Neural progenitor cell (in vitro differentiated cells): ENCODE measurements at regions not wholly inside any gene's neighbourhood (a gene's known extent, or its start where the extent isn't known, plus 50 kb on each side); places are given as distances from the start of the nearest gene placed in this dataset.
A peak's percentile ranks its signal among the peaks of the same experiment; 100 is the strongest.

Source experiments
- DNase-seq: peaks from one replicate; pipeline ENCODE4 v3.0.0-alpha.2; 2016; ENCODE audit warnings: low spot score
- H2AFZ ChIP-seq: fragments of 200-600 bp; sonication (generic); replicated peaks from 2 replicates; pipeline ENCODE4 v1.6.1; 2016; ENCODE audit warnings: antibody characterized with exemption
- H3F3A ChIP-seq: fragments of 200-600 bp; sonication (generic); 2 replicates; pipeline ENCODE4 v1.6.1; 2016; ENCODE audit warnings: antibody characterized with exemption, low read depth
- H3K27ac ChIP-seq: fragments of 200-600 bp; sonication (generic); 2 replicates; pipeline ENCODE4 v1.5.1; 2016; ENCODE audit warnings: mild to moderate bottlenecking
- H3K27me3 ChIP-seq: fragments of 200-600 bp; sonication (generic); 2 replicates; pipeline ENCODE4 v1.6.1; 2016; ENCODE audit warnings: mild to moderate bottlenecking, moderate library complexity
- H3K36me3 ChIP-seq: fragments of 200-600 bp; sonication (generic); 2 replicates; pipeline ENCODE4 v1.5.1; 2016
- H3K4me1 ChIP-seq: fragments of 200-600 bp; sonication (generic); 2 replicates; pipeline ENCODE4 v1.6.1; 2016; ENCODE audit warnings: mixed run types
- H3K4me2 ChIP-seq: fragments of 200-600 bp; sonication (generic); 2 replicates; pipeline ENCODE4 v1.6.1; 2016
- H3K4me3 ChIP-seq: fragments of 200-600 bp; sonication (generic); 2 replicates; pipeline ENCODE4 v1.5.1; 2016
- H3K79me2 ChIP-seq: fragments of 200-600 bp; sonication (generic); 2 replicates; pipeline ENCODE4 v1.6.1; 2016; ENCODE audit warnings: low read depth
- H3K9ac ChIP-seq: fragments of 200-600 bp; sonication (generic); 2 replicates; pipeline ENCODE4 v1.6.1; 2016
- H3K9me3 ChIP-seq: fragments of 200-600 bp; sonication (generic); 2 replicates; pipeline ENCODE4 v1.5.1; 2016; ENCODE audit warnings: low read depth
- H4K20me1 ChIP-seq: fragments of 200-600 bp; sonication (generic); 2 replicates; pipeline ENCODE4 v1.6.1; 2016; ENCODE audit warnings: low read depth
- H3K27ac Mint-ChIP-seq: 3 replicates; pipeline ENCODE4 v1.8.0; 2021; ENCODE audit warnings: mixed read lengths
- H3K27me3 Mint-ChIP-seq: 2 replicates; pipeline ENCODE4 v1.8.0; 2022; ENCODE audit warnings: low read depth, mild to moderate bottlenecking, inconsistent platforms, moderate library complexity, mixed read lengths; ENCODE audit not compliant: insufficient read depth
- H3K36me3 Mint-ChIP-seq: 3 replicates; pipeline ENCODE4 v1.8.0; 2021; ENCODE audit warnings: mixed read lengths
- H3K4me1 Mint-ChIP-seq: 3 replicates; pipeline ENCODE4 v1.8.0; 2021; ENCODE audit warnings: mixed read lengths
- H3K4me3 Mint-ChIP-seq: 3 replicates; pipeline ENCODE4 v1.8.0; 2021; ENCODE audit warnings: mild to moderate bottlenecking, moderate library complexity, mixed read lengths
- H3K9me3 Mint-ChIP-seq: 3 replicates; pipeline ENCODE4 v1.8.0; 2020; ENCODE audit warnings: mixed read lengths
- EZH2 ChIP-seq: fragments of 200-600 bp; sonication (generic); IDR thresholded peaks from 2 replicates; pipeline ENCODE4 v1.6.1; 2017; ENCODE audit warnings: antibody characterized with exemption, mild to moderate bottlenecking, moderate library complexity
- EZH2phosphoT487 ChIP-seq: fragments of 200-600 bp; sonication (generic); IDR thresholded peaks from 2 replicates; pipeline ENCODE4 v1.6.1; 2017; ENCODE audit warnings: antibody characterized with exemption
- TF ChIP-seq, protein P1 (sequence below): fragments of 200-600 bp; sonication (generic); IDR thresholded peaks from 2 replicates; pipeline ENCODE4 v1.5.1; 2017; ENCODE audit warnings: antibody characterized with exemption, mild to moderate bottlenecking

DNA sequence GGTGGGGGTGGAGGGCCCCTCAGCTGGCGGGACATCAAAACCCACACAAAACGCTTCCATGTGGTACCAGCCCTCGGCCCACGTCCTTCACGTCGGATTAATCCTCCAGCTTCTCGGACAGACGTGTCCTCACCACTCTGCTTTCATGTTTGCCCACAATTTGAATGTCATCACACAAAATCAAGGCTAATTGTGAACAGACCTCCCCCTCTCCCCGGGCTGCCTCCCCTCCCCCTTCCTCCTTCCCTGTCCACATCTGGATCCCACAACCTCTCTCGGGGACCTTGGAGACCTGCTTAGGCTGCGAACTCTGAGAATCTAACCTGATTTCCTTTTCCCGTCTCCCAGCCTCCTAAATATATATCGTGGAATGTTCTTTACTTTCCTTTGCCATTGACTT, 262.9 kb downstream of the MN1 start:
- Histone ChIP-seq H3K4me3 (no peak overlapping the region), H3K4me2 (no peak overlapping the region), H3K9me3 (no peaks in the 10 kb centered on the region), H2AFZ (no peak overlapping the region), H3K27ac (no peak overlapping the region), H3K9ac (no peak overlapping the region), H3K79me2 (no peaks in the 10 kb centered on the region), H3K4me1 (peaks cover 24% of the 10 kb centered on the region), H3F3A (peaks cover 17% of the 10 kb centered on the region), H3K36me3 (no peaks in the 10 kb centered on the region), H4K20me1 (no peaks in the 10 kb centered on the region), H3K27me3 (no peaks in the 10 kb centered on the region)
- no peaks in the 10 kb centered on the region for H3K9me3 Mint-ChIP-seq
- H3K4me1 Mint-ChIP-seq, result peaks cover 63% of the 10 kb centered on the region
- H3K27ac Mint-ChIP-seq, result no peak overlapping the region
- no peak overlapping the region for H3K4me3 Mint-ChIP-seq
- no peak for DNase-seq
- H3K36me3 Mint-ChIP-seq, result no peaks in the 10 kb centered on the region
- TF ChIP-seq EZH2phosphoT487 (no peak), EZH2 (no peak)
- TF ChIP-seq, protein P1, sequence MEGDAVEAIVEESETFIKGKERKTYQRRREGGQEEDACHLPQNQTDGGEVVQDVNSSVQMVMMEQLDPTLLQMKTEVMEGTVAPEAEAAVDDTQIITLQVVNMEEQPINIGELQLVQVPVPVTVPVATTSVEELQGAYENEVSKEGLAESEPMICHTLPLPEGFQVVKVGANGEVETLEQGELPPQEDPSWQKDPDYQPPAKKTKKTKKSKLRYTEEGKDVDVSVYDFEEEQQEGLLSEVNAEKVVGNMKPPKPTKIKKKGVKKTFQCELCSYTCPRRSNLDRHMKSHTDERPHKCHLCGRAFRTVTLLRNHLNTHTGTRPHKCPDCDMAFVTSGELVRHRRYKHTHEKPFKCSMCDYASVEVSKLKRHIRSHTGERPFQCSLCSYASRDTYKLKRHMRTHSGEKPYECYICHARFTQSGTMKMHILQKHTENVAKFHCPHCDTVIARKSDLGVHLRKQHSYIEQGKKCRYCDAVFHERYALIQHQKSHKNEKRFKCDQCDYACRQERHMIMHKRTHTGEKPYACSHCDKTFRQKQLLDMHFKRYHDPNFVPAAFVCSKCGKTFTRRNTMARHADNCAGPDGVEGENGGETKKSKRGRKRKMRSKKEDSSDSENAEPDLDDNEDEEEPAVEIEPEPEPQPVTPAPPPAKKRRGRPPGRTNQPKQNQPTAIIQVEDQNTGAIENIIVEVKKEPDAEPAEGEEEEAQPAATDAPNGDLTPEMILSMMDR, result no peak
- peaks cover 12% of the 10 kb centered on the region for H3K27me3 Mint-ChIP-seq

DNA sequence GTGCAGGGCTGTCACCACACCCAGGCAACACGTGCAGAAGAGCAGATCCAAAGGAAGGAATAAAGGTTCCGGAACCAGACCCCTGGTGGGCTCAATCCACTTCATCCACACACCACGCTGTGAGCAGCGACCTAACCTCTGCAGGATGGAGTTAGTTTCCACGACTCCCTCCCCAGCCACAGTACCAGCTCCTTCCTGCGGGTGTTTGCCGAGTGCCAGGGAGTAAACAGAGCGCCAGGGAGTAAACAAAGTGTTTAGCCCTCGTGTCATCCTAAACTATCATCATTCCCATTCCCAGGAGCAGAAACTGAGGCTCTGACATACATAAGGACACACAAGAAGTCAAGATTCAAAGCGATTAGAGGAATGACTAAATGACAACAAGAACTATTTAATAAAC, 261.3 kb downstream of the MN1 start:
- Histone ChIP-seq H2AFZ (no peak overlapping the region), H3K79me2 (no peaks in the 10 kb centered on the region), H3K36me3 (no peaks in the 10 kb centered on the region), H3K9me3 (no peaks in the 10 kb centered on the region), H3K4me3 (no peak overlapping the region), H3K27me3 (no peaks in the 10 kb centered on the region), H3K4me2 (no peak overlapping the region), H3F3A (peaks cover 17% of the 10 kb centered on the region), H3K27ac (no peak overlapping the region), H3K4me1 (peaks cover 29% of the 10 kb centered on the region), H4K20me1 (no peaks in the 10 kb centered on the region), H3K9ac (no peak overlapping the region)
- no peak for DNase-seq
- H3K36me3 Mint-ChIP-seq, result no peaks in the 10 kb centered on the region
- no peak for TF ChIP-seq EZH2phosphoT487
- TF ChIP-seq EZH2, result no peak
- TF ChIP-seq, protein P1, result peak; percentile 11
- peak overlapping the region; percentile 81 for H3K27ac Mint-ChIP-seq
- peaks cover 65% of the 10 kb centered on the region for H3K4me1 Mint-ChIP-seq
- H3K4me3 Mint-ChIP-seq, result no peak overlapping the region
- H3K27me3 Mint-ChIP-seq, result peaks cover 12% of the 10 kb centered on the region
- no peaks in the 10 kb centered on the region for H3K9me3 Mint-ChIP-seq

GRCh38 chr22:27540656-27541396, 260.7 kb downstream of the MN1 start:
- H3K36me3 Mint-ChIP-seq, result no peaks in the 10 kb centered on the region
- H3K27ac ChIP-seq, result no peak overlapping the region
- no peaks in the 10 kb centered on the region for H3K9me3 Mint-ChIP-seq
- no peaks in the 10 kb centered on the region for H3K27me3 ChIP-seq
- H3F3A ChIP-seq, result peaks cover 17% of the 10 kb centered on the region
- H2AFZ ChIP-seq, result no peak overlapping the region
- H3K79me2 ChIP-seq, result no peaks in the 10 kb centered on the region
- H3K4me2 ChIP-seq, result peak overlapping the region; percentile 31
- no peak overlapping the region for H3K9ac ChIP-seq
- H3K4me1 Mint-ChIP-seq, result peaks cover 71% of the 10 kb centered on the region
- no peaks in the 10 kb centered on the region for H3K9me3 ChIP-seq
- DNase-seq, result no peak
- H3K4me1 ChIP-seq, result peaks cover 29% of the 10 kb centered on the region
- no peak overlapping the region for H3K4me3 Mint-ChIP-seq
- H3K27ac Mint-ChIP-seq, result peak overlapping the region; percentile 80
- peaks cover 16% of the 10 kb centered on the region for H3K27me3 Mint-ChIP-seq
- no peaks in the 10 kb centered on the region for H3K36me3 ChIP-seq
- TF ChIP-seq EZH2phosphoT487, result no peak
- TF ChIP-seq, protein P1, result no peak
- TF ChIP-seq EZH2, result no peak
- H4K20me1 ChIP-seq, result no peaks in the 10 kb centered on the region
- H3K4me3 ChIP-seq, result no peak overlapping the region
